GM12874 (cell line): ENCODE measurements at regions not wholly inside any gene's neighbourhood (a gene's known extent, or its start where the extent isn't known, plus 50 kb on each side); places are given as distances from the start of the nearest gene placed in this dataset.

Source experiments
- CTCF ChIP-seq: IDR thresholded peaks from 2 replicates; pipeline ENCODE4 v1.5.1; 2011; ENCODE audit warnings: low read depth, mild to moderate bottlenecking, control low read depth, low read length, moderate library complexity; ENCODE audit not compliant: insufficient read depth

GRCh38 chr1:14108356-14109275, 408.6 kb downstream of the PRDM2 start:
- no peak for TF ChIP-seq CTCF

- no peak for TF ChIP-seq CTCF
These were observed 409.3 kb downstream of the PRDM2 start for GRCh38 chr1:14109276-14109635.

- no peak for TF ChIP-seq CTCF
These were observed 410.1 kb downstream of the PRDM2 start for GRCh38 chr1:14110040-14110439.

GRCh38 chr1:14111121-14111520, 411.1 kb downstream of the PRDM2 start:
- TF ChIP-seq CTCF, result no peak

- no peak for TF ChIP-seq CTCF
These were observed 412.6 kb downstream of the PRDM2 start for GRCh38 chr1:14112613-14113012.

DNA sequence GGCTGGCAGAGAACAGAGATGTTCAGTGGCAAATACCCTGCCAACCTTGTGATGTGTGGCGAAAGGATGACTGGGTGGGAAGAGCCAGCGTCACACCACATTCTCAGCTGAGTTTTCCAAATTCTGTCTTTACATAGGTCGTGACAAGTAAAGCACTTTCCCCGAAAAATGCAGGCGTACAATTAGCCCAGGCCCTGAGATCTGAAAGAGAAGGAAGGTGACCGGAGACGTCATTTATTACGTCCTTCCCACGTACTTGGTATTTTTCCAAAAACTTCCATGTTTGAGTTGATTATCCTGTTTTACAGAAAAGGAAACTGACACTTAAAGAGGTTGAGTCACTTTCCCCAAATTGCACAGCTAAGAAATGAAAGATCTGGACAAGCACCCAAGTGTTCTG, 413.3 kb downstream of the PRDM2 start:
- TF ChIP-seq CTCF, result no peak

- TF ChIP-seq CTCF, result peak; percentile 53
These were observed 414.0 kb downstream of the PRDM2 start for GRCh38 chr1:14113841-14114567.
